Endothelial cell of umbilical vein (primary cell): ENCODE measurements at regions not wholly inside any gene's neighbourhood (a gene's known extent, or its start where the extent isn't known, plus 50 kb on each side); places are given as distances from the start of the nearest gene placed in this dataset.

Source experiments
- BruUV-seq: library from RNA; stranded (reverse); fragments of 400-500 nt; replicated peaks from 2 replicates; lab custom pipeline; 2021; lab: Mats Ljungman, UMichigan
- CTCF ChIA-PET: fragments of 300-600, 350-600 bp; sonication (Branson Sonifier 250); formaldehyde crosslinking; loops from one replicate; lab custom pipeline; 2021; ENCODE audit warnings: antibody characterized with exemption, inconsistent platforms; lab: Charles Lee
- POLR2A ChIA-PET: fragments of 300-600, 350-600 bp; sonication (Branson Sonifier 250); formaldehyde crosslinking; loops from one replicate; lab custom pipeline; 2021; ENCODE audit warnings: antibody characterized with exemption, inconsistent platforms; lab: Charles Lee
- DNase-seq: peaks from one replicate; pipeline ENCODE4 v3.0.0-alpha.2; 2011; ENCODE audit warnings: low read depth, low spot score
- FAIRE-seq: peaks from 2 replicates; lab custom pipeline; 2011; peaks lifted over from hg19 to GRCh38; lab: Jason Lieb, UNC
- H2AFZ ChIP-seq: 2 replicates; pipeline ENCODE4 v1.6.0; 2012; ENCODE audit warnings: low read depth, low read length, control low read depth, inconsistent platforms
- H3K27ac ChIP-seq: 2 replicates; pipeline ENCODE4 v1.5.1; 2011; ENCODE audit warnings: low read depth, mild to moderate bottlenecking, control low read depth, low read length, moderate library complexity; ENCODE audit not compliant: insufficient read depth
- H3K27me3 ChIP-seq, 2 experiments: 2 replicates each; pipeline versions ENCODE4 v1.6.0 to v1.6.1; 2011; ENCODE audit warnings: low read length in 2 of 2, mixed read lengths in 1 of 2; ENCODE audit not compliant: control insufficient read depth in 2 of 2, insufficient read depth in 2 of 2
- H3K36me3 ChIP-seq, 2 experiments: 2 replicates in 1 of 2; 3 replicates in 1 of 2; pipeline ENCODE4 v1.5.1; 2011; ENCODE audit warnings: low read length in 2 of 2, mild to moderate bottlenecking in 1 of 2, moderate library complexity in 1 of 2; ENCODE audit not compliant: control insufficient read depth in 2 of 2, insufficient read depth in 2 of 2; ENCODE audit errors: extremely low read depth in 1 of 2
- H3K4me1 ChIP-seq: 3 replicates; pipeline ENCODE4 v1.5.1; 2011; ENCODE audit warnings: mild to moderate bottlenecking, low read length; ENCODE audit not compliant: control insufficient read depth, insufficient read depth; ENCODE audit errors: extremely low read depth
- H3K4me2 ChIP-seq: 2 replicates; pipeline ENCODE4 v1.6.1; 2011; ENCODE audit warnings: low read length, control low read depth, mixed read lengths; ENCODE audit not compliant: insufficient read depth
- H3K4me3 ChIP-seq, 3 experiments: fragments of 200-600 bp in 1 of 3; sonication (generic), shearing (Covaris generic) in 1 of 3; replicated peaks in 1 of 3; 2 replicates each; pipeline ENCODE4 v1.5.1; 2011 to 2016; ENCODE audit warnings: control low read depth in 3 of 3, low read length in 3 of 3, mild to moderate bottlenecking in 2 of 3, inconsistent platforms in 1 of 3, low read depth in 1 of 3, moderate library complexity in 1 of 3; ENCODE audit not compliant: insufficient read depth in 1 of 3
- H3K79me2 ChIP-seq: 2 replicates; pipeline ENCODE4 v1.6.0; 2012; ENCODE audit warnings: low read length, inconsistent platforms; ENCODE audit not compliant: control insufficient read depth, insufficient read depth
- H3K9ac ChIP-seq: replicated peaks from 2 replicates; pipeline ENCODE3; 2011; ENCODE audit warnings: low read length, control low read depth; ENCODE audit not compliant: insufficient read depth; ENCODE audit errors: extremely low read depth
- H3K9me1 ChIP-seq: replicated peaks from 3 replicates; pipeline ENCODE4 v1.6.0; 2011; ENCODE audit warnings: mild to moderate bottlenecking, low read length; ENCODE audit not compliant: control insufficient read depth, insufficient read depth; ENCODE audit errors: extremely low read depth
- H3K9me3 ChIP-seq: replicated peaks from 2 replicates; pipeline ENCODE4 v1.5.1; 2012; ENCODE audit warnings: low read length, inconsistent platforms; ENCODE audit not compliant: control insufficient read depth, insufficient read depth
- H4K20me1 ChIP-seq: replicated peaks from 2 replicates; pipeline ENCODE3; 2011; ENCODE audit warnings: mild to moderate bottlenecking, low read length; ENCODE audit not compliant: control insufficient read depth, insufficient read depth; ENCODE audit errors: extremely low read depth
- CTCF ChIP-seq, 2 donors: IDR thresholded peaks; 1 replicate in 1 of 2; 2 replicates in 1 of 2; pipeline ENCODE4 v1.5.1; 2011; ENCODE audit warnings: low read length in 2 of 2, mild to moderate bottlenecking in 2 of 2, moderate library complexity in 2 of 2, control low read depth in 1 of 2, inconsistent platforms in 1 of 2, low read depth in 1 of 2; ENCODE audit not compliant: insufficient read depth in 1 of 2; ENCODE audit errors: extremely low read depth in 1 of 2
- EZH2 ChIP-seq: IDR thresholded peaks from 2 replicates; pipeline ENCODE4 v1.6.1; 2012; ENCODE audit warnings: borderline replicate concordance, low read depth, mild to moderate bottlenecking, moderate library complexity, low read length, inconsistent platforms; ENCODE audit not compliant: severe bottlenecking
- FOS ChIP-seq: IDR thresholded peaks from 2 replicates; pipeline ENCODE4 v1.6.1; 2011; ENCODE audit warnings: mild to moderate bottlenecking, low read length, moderate library complexity, borderline replicate concordance; ENCODE audit not compliant: insufficient read depth
- GATA2 ChIP-seq: IDR thresholded peaks from 2 replicates; pipeline ENCODE4 v1.7.0; 2011; ENCODE audit warnings: low read depth, mild to moderate bottlenecking, moderate library complexity, mixed read lengths, low read length; ENCODE audit not compliant: insufficient read length, insufficient read depth
- JUN ChIP-seq: IDR thresholded peaks from 2 replicates; pipeline ENCODE4 v1.6.1; 2011; ENCODE audit warnings: borderline replicate concordance, low read depth; ENCODE audit not compliant: insufficient read length, insufficient read depth
- MAX ChIP-seq: IDR thresholded peaks from 2 replicates; pipeline ENCODE4 v1.6.1; 2011; ENCODE audit not compliant: insufficient read depth, insufficient read length
- MYC ChIP-seq: IDR thresholded peaks from one replicate; pipeline ENCODE4 v1.6.1; 2011; ENCODE audit warnings: mild to moderate bottlenecking, low read depth, low read length
- POLR2A ChIP-seq: IDR thresholded peaks from 2 replicates; pipeline ENCODE4 v1.6.1; 2012; ENCODE audit warnings: low read depth, mild to moderate bottlenecking, control low read depth, low read length
- POLR2AphosphoS5 ChIP-seq: IDR thresholded peaks from 2 replicates; pipeline ENCODE4 v1.6.1; 2012; ENCODE audit warnings: low read depth, mild to moderate bottlenecking, control low read depth, low read length, moderate library complexity; ENCODE audit not compliant: insufficient read depth
- dilution Hi-C: fragments of 300-500 bp; cut with MboI; formaldehyde crosslinking; loops from one replicate; pipeline ENCODE4 v1.15.0; 2019; ENCODE audit warnings: low sequenced_read_pairs; ENCODE audit not compliant: extremely low pct_ligation_motif_present
- intact Hi-C: fragments of 100-400 bp; cut with micrococcal nuclease; formaldehyde crosslinking; loops from one replicate; pipeline ENCODE4 v1.10.0; 2022

- Histone ChIP-seq H3K9ac (peak overlapping the region; percentile 49), H2AFZ (no peak overlapping the region), H3K79me2 (no peaks in the 10 kb centered on the region), H3K27ac (peak overlapping the region; percentile 81), H4K20me1 (no peaks in the 10 kb centered on the region), H3K9me3 (no peaks in the 10 kb centered on the region), H3K27me3 (no peaks in the 10 kb centered on the region), H3K4me2 (peak overlapping the region; percentile 72), H3K36me3 (no peaks in the 10 kb centered on the region), H3K4me1 (peaks cover 30% of the 10 kb centered on the region), H3K9me1 (no peaks in the 10 kb centered on the region), H3K4me3 (no peak overlapping the region)
- DNase-seq: no peak
- intact Hi-C loops (no loop called here), dilution Hi-C loops (no loop called here)
- BruUV-seq: no TSS peak
- POLR2A ChIA-PET: interaction anchor here (0.8 kb wide), 1 partner anchor 270 kb away, joined by 3 read pairs; the partner anchor contains the start of gene PTGER4
- CTCF ChIA-PET: interaction anchor here (1.0 to 2.6 kb wide), 6 partner anchors 10 to 460 kb away, joined by 3 to 11 read pairs (median 4); no protein-coding TSS in a partner anchor
- FAIRE-seq: no peak
- TF ChIP-seq MAX: no peak
- no peak for TF ChIP-seq POLR2AphosphoS5
- TF ChIP-seq GATA2: no peak
- no peak for TF ChIP-seq CTCF (IDR thresholded peaks at IDR 0.05; ENCODE audit: extremely low read depth in 1 of 2, insufficient read depth in 1 of 2, low read depth in 1 of 2, low read length in 2 of 2)
- no peak for TF ChIP-seq FOS
- TF ChIP-seq JUN: no peak
- no peak for TF ChIP-seq POLR2A
- TF ChIP-seq MYC: no peak
- no peak for TF ChIP-seq EZH2
Measured at GRCh38 chr5:40409601-40410000, 270.1 kb upstream of the PTGER4 start.
